ENCODE measurements at regions not wholly inside any gene's neighbourhood (a gene's known extent, or its start where the extent isn't known, plus 50 kb on each side); places are given as distances from the start of the nearest gene placed in this dataset.

GRCh38 chr11:46210856-46211255 is 66.6 kb upstream of the CREB3L1 start:
- no peak for TF ChIP-seq CTCF (IDR thresholded peaks at IDR 0.05)
- TF ChIP-seq POLR2A (IDR thresholded peaks at IDR 0.05), result no peak

Measured in adrenal gland (tissue), 5 donors.